Stomach (tissue), 8 donors: ENCODE measurements at regions not wholly inside any gene's neighbourhood (a gene's known extent, or its start where the extent isn't known, plus 50 kb on each side); places are given as distances from the start of the nearest gene placed in this dataset.

Experiments used
- DNase-seq, 2 donors: peaks; one replicate each; pipeline versions ENCODE4 v3.0.0 to v3.0.0-alpha.2; 2013 to 2019
- H3K27ac ChIP-seq, 5 donors: fragments of 200-600 bp in 4 of 5; sonication (generic) in 4 of 5; one replicate each; pipeline ENCODE4 v1.5.1; 2013 to 2019; ENCODE audit warnings: mild to moderate bottlenecking in 1 of 5, moderate library complexity in 1 of 5
- H3K27me3 ChIP-seq, 3 donors: fragments of 200-600 bp; sonication (generic); one replicate each; pipeline ENCODE4 v1.5.1; 2017 to 2019; ENCODE audit warnings: mixed run types in 1 of 3
- H3K36me3 ChIP-seq, 4 donors: fragments of 200-600 bp; sonication (generic); 1 replicate in 3 of 4; 2 replicates in 1 of 4; pipeline ENCODE4 v1.5.1; 2016 to 2019
- H3K4me1 ChIP-seq, 4 donors: fragments of 200-600 bp; sonication (generic); one replicate each; pipeline ENCODE4 v1.5.1; 2016 to 2019
- H3K4me3 ChIP-seq, 4 donors: fragments of 200-600 bp; sonication (generic) in 3 of 4; one replicate each; pipeline ENCODE4 v1.5.1; 2016 to 2019; ENCODE audit warnings: mild to moderate bottlenecking in 1 of 4
- H3K9me3 ChIP-seq, 4 donors: fragments of 200-600 bp; sonication (generic); one replicate each; pipeline ENCODE4 v1.5.1; 2016 to 2019
- EP300 ChIP-seq: sonication (generic); formaldehyde crosslinking; IDR thresholded peaks from one replicate; pipeline ENCODE4 v1.6.1; 2017; ENCODE audit warnings: antibody characterized with exemption
- POLR2A ChIP-seq, 4 donors: fragments of 450-650 bp; IDR thresholded peaks; one replicate each; pipeline ENCODE4 v1.6.1; 2016; ENCODE audit warnings: antibody characterized with exemption in 4 of 4, control low read depth in 2 of 4, mild to moderate bottlenecking in 1 of 4, moderate library complexity in 1 of 4
- POLR2AphosphoS5 ChIP-seq, 3 donors: sonication (generic); formaldehyde crosslinking; IDR thresholded peaks; one replicate each; pipeline ENCODE4 v1.6.1; 2016; ENCODE audit warnings: antibody characterized with exemption in 3 of 3
- WGBS, 5 donors: extraction: QIAGEN DNeasy Blood & Tissue Kit in 3 of 5; methylation state at CpG; one replicate each; pipeline versions ENCODE4 v1.1.5 to v1.1.7; 2013 to 2018; 5-methylcytosine and 5-hydroxymethylcytosine counted together
- intact Hi-C: fragments of 100-400 bp; cut with DNase I; formaldehyde crosslinking; loops from one replicate; pipeline ENCODE4 v1.15.1; 2023; ENCODE audit warnings: low total_unique reads
- TF ChIP-seq, protein P1 (sequence below), 7 experiments: fragments of 450-650 bp in 4 of 7; fragments of 200-600 bp in 3 of 7; sonication (generic) in 3 of 7; IDR thresholded peaks; one replicate each; pipeline ENCODE4 v1.5.1; 2016 to 2019; ENCODE audit warnings: antibody characterized with exemption in 7 of 7, control low read depth in 2 of 7, mild to moderate bottlenecking in 1 of 7
- donor health status: healthy with polysubstance abuse.
- donor health status: Bipolar disorder and iron deficiency.
- donor health status: healthy.

DNA sequence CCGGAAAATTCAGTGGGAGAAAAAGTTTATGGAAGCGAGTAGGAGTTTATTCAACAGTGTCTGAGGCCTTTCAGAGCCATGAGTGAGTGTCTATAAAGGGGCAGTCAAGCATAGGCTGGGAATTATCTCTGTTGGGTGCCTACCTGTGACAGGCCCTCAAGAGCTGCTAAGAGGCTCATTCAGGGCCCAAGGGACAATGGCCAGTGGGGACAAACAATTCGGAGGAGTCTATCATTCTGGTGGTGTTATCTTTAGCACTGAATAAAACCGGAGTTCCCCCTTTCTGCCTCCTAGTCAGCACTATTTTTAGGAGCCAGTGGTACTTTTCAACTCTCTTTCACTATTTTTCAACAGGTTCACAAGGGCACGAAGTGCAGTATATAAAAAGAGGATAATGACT, 89.5 kb upstream of the HTATIP2 start:
- 52 to 63% (median 61%) methylated on average over 5 of the region's 5 CpGs for WGBS, 5 donors
- Histone ChIP-seq H3K27me3 (peaks cover 0 to 20% (median 0%) of the 10 kb centered on the region in 3 donors), H3K4me3 (no peak overlapping the region), H3K27ac (no peak overlapping the region), H3K36me3 (no peaks in the 10 kb centered on the region), H3K4me1 (no peaks in the 10 kb centered on the region), H3K9me3 (no peaks in the 10 kb centered on the region)
- TF ChIP-seq EP300 (no peak), POLR2AphosphoS5 (IDR thresholded peaks at IDR 0.05) (no peak), POLR2A (IDR thresholded peaks at IDR 0.05) (no peak)
- TF ChIP-seq, protein P1, sequence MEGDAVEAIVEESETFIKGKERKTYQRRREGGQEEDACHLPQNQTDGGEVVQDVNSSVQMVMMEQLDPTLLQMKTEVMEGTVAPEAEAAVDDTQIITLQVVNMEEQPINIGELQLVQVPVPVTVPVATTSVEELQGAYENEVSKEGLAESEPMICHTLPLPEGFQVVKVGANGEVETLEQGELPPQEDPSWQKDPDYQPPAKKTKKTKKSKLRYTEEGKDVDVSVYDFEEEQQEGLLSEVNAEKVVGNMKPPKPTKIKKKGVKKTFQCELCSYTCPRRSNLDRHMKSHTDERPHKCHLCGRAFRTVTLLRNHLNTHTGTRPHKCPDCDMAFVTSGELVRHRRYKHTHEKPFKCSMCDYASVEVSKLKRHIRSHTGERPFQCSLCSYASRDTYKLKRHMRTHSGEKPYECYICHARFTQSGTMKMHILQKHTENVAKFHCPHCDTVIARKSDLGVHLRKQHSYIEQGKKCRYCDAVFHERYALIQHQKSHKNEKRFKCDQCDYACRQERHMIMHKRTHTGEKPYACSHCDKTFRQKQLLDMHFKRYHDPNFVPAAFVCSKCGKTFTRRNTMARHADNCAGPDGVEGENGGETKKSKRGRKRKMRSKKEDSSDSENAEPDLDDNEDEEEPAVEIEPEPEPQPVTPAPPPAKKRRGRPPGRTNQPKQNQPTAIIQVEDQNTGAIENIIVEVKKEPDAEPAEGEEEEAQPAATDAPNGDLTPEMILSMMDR (IDR thresholded peaks at IDR 0.05): no peak
- no peak for DNase-seq
- intact Hi-C loops: no loop called here

DNA sequence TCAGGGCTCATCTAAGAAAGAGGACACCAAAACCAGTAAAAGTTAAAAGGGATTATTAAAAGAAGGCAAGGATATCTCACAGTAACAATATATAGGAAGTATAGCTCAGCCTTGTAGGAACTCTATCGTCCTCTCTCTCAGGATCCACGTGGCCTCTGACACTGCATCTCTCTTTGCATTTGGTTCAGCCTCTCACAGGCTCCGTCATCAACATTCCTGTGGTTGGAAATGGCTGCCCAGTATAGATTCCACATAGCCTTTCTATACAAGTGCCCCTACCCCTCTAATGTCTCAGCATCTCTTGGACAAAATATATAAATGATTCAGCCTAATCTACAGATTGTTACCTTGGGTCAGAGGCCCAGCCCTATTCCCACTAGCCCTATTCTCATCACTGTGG, 101.3 kb upstream of the DBX1 start:
- 50 to 69% (median 59%) methylated on average over 3 of the region's 3 CpGs for WGBS, 5 donors
- no peak for DNase-seq
- Histone ChIP-seq H3K36me3 (no peaks in the 10 kb centered on the region), H3K4me3 (no peak overlapping the region), H3K9me3 (no peaks in the 10 kb centered on the region), H3K27me3 (peaks cover 0 to 22% (median 0%) of the 10 kb centered on the region in 3 donors), H3K4me1 (no peaks in the 10 kb centered on the region), H3K27ac (no peak overlapping the region)
- TF ChIP-seq EP300 (no peak), POLR2A (IDR thresholded peaks at IDR 0.05) (no peak), POLR2AphosphoS5 (IDR thresholded peaks at IDR 0.05) (no peak)
- TF ChIP-seq, protein P1 (IDR thresholded peaks at IDR 0.05): no peak
- intact Hi-C loops: no loop called here

DNA sequence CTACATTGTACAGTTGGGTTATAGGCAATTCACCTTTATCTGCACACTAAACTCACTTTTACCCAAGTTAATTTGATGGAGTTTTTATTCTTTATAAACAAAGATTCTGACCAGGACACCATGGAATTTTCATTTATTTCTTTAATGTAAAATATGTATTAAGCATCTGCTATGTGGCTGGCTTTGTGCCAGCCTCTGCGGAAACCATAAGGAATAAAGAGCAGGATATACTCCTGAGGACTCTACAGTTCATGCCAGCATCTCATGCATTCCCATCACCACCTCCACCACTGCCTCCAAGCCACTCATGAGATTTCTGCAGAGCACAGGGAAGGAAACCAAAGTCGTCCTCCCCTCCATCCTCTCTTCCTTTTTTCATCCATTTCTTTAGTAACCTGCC, 100.0 kb upstream of the DBX1 start:
- Histone ChIP-seq H3K9me3 (no peaks in the 10 kb centered on the region), H3K27me3 (peaks cover 0 to 22% (median 0%) of the 10 kb centered on the region in 3 donors), H3K36me3 (no peaks in the 10 kb centered on the region), H3K4me1 (no peaks in the 10 kb centered on the region), H3K27ac (no peak overlapping the region), H3K4me3 (no peak overlapping the region)
- TF ChIP-seq POLR2AphosphoS5 (IDR thresholded peaks at IDR 0.05): no peak
- TF ChIP-seq EP300: no peak
- TF ChIP-seq, protein P1 (IDR thresholded peaks at IDR 0.05): no peak
- TF ChIP-seq POLR2A (IDR thresholded peaks at IDR 0.05): no peak
- WGBS, 5 donors: 66 to 80% (median 69%) methylated on average over 2 of the region's 2 CpGs
- DNase-seq: no peak
- intact Hi-C loops: no loop called here

DNA sequence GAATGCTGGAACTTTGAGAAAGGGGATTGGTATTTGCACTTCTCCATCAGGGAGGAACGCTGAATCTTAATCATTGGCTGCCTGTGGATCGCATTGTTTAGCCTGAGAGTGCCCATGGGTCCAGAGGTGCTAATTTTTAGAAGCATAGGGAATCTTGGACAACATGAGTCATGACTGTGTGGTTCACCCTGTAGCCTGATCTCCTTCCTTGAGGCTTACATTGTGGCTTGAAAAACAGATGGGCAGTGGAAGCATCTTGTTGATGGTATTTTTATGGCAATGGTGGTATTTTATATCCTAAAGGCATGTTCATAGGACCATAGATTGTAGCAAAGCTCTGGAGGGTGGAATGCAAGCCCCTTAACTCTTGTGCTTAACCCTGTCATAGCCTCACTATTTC, 99.2 kb upstream of the DBX1 start:
- no peaks in the 10 kb centered on the region for H3K36me3 ChIP-seq
- H3K4me3 ChIP-seq: no peak overlapping the region
- no peaks in the 10 kb centered on the region for H3K9me3 ChIP-seq
- intact Hi-C loops: no loop called here
- H3K27me3 ChIP-seq: peaks cover 0 to 22% (median 0%) of the 10 kb centered on the region in 3 donors
- no peak for TF ChIP-seq EP300
- no peak for TF ChIP-seq POLR2A (IDR thresholded peaks at IDR 0.05)
- TF ChIP-seq POLR2AphosphoS5 (IDR thresholded peaks at IDR 0.05): no peak
- TF ChIP-seq, protein P1 (IDR thresholded peaks at IDR 0.05): no peak
- WGBS, 5 donors: 71 to 80% (median 75%) methylated on average over 2 of the region's 2 CpGs
- no peak overlapping the region for H3K27ac ChIP-seq
- DNase-seq: no peak
- no peaks in the 10 kb centered on the region for H3K4me1 ChIP-seq
